Hepatocyte (in vitro differentiated cells): ENCODE measurements at regions not wholly inside any gene's neighbourhood (a gene's known extent, or its start where the extent isn't known, plus 50 kb on each side); places are given as distances from the start of the nearest gene placed in this dataset.

Source experiments
- DNase-seq: peaks from one replicate; pipeline ENCODE4 v3.0.0-alpha.2; 2016; ENCODE audit warnings: low spot score
- H2AFZ ChIP-seq: fragments of 200-600 bp; sonication (generic); 2 replicates; pipeline ENCODE4 v1.6.0; 2016; ENCODE audit warnings: antibody characterized with exemption, mild to moderate bottlenecking
- H3K27ac ChIP-seq: fragments of 200-600 bp; sonication (generic); 2 replicates; pipeline ENCODE4 v1.5.1; 2016; ENCODE audit warnings: mild to moderate bottlenecking
- H3K27me3 ChIP-seq: fragments of 200-600 bp; sonication (generic); 2 replicates; pipeline ENCODE4 v1.6.1; 2016
- H3K36me3 ChIP-seq: fragments of 200-600 bp; sonication (generic); replicated peaks from 2 replicates; pipeline ENCODE4 v1.5.1; 2016; ENCODE audit warnings: low read depth; ENCODE audit not compliant: insufficient read depth
- H3K4me1 ChIP-seq: fragments of 200-600 bp; sonication (generic); 2 replicates; pipeline ENCODE4 v1.5.1; 2016; ENCODE audit warnings: mild to moderate bottlenecking, moderate library complexity; ENCODE audit not compliant: insufficient read depth
- H3K4me2 ChIP-seq: fragments of 200-600 bp; sonication (generic); 2 replicates; pipeline ENCODE4 v1.6.0; 2016
- H3K4me3 ChIP-seq: fragments of 200-600 bp; sonication (generic); 2 replicates; pipeline ENCODE4 v1.5.1; 2016; ENCODE audit warnings: mild to moderate bottlenecking
- H3K79me2 ChIP-seq: fragments of 200-600 bp; sonication (generic); 2 replicates; pipeline ENCODE4 v1.6.0; 2017; ENCODE audit warnings: mild to moderate bottlenecking
- H3K9me2 ChIP-seq: fragments of 200-600 bp; sonication (generic); replicated peaks from 2 replicates; pipeline ENCODE4 v1.6.0; 2017; ENCODE audit warnings: mild to moderate bottlenecking; ENCODE audit not compliant: insufficient read depth
- H3K9me3 ChIP-seq: fragments of 200-600 bp; sonication (generic); 2 replicates; pipeline ENCODE4 v1.5.1; 2016; ENCODE audit warnings: low read depth, mild to moderate bottlenecking
- H4K20me1 ChIP-seq: fragments of 200-600 bp; sonication (generic); 2 replicates; pipeline ENCODE4 v1.6.0; 2016; ENCODE audit warnings: mild to moderate bottlenecking; ENCODE audit not compliant: insufficient read depth, poor library complexity, severe bottlenecking
- EZH2 ChIP-seq: fragments of 200-600 bp; sonication (generic); IDR thresholded peaks from 2 replicates; pipeline ENCODE4 v1.6.1; 2016; ENCODE audit warnings: antibody characterized with exemption, mild to moderate bottlenecking, borderline replicate concordance
- EZH2phosphoT487 ChIP-seq: fragments of 200-600 bp; sonication (generic); IDR thresholded peaks from one replicate; pipeline ENCODE4 v1.6.1; 2018; ENCODE audit warnings: antibody characterized with exemption, mild to moderate bottlenecking, low read depth, moderate library complexity; ENCODE audit not compliant: unreplicated experiment, severe bottlenecking
- WGBS: methylation state at CpG from one replicate; pipeline ENCODE4 v1.1.6; 2016; ENCODE audit warnings: low lambda C conversion rate; ENCODE audit errors: missing lambda C conversion rate; 5-methylcytosine and 5-hydroxymethylcytosine counted together
- TF ChIP-seq, protein P1 (sequence below): fragments of 200-600 bp; sonication (generic); IDR thresholded peaks from 2 replicates; pipeline ENCODE4 v1.5.1; 2016; ENCODE audit warnings: antibody characterized with exemption, mild to moderate bottlenecking; ENCODE audit not compliant: poor library complexity

DNA sequence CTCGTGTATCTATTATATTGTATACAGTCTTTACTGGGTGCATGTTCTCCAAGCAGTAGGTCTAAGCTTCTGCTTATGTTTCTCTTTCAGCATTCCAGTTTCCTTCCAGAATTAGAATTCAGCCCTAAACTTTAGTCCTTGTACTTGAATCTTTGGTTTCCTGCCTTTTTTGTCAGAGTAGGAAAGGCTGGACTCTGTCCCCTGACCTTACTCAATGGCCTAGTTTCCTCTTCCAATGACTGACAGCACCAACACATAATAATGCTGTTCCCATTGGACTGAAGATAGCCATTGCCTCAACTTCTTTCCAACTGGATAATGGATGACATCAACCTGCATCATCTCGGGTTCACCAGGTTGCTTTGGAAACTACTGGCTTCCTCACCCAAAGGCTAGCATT, 217.0 kb downstream of the FIGN start:
- Histone ChIP-seq H3K4me1 (no peaks in the 10 kb centered on the region), H3K27me3 (no peaks in the 10 kb centered on the region), H2AFZ (no peak overlapping the region), H3K4me2 (no peak overlapping the region), H3K36me3 (no peaks in the 10 kb centered on the region), H3K79me2 (no peaks in the 10 kb centered on the region), H3K9me2 (no peaks in the 10 kb centered on the region), H3K4me3 (no peak overlapping the region), H3K27ac (no peak overlapping the region), H3K9me3 (peaks cover 4% of the 10 kb centered on the region), H4K20me1 (no peaks in the 10 kb centered on the region)
- WGBS: 93% methylated on average over 2 of the region's 2 CpGs
- DNase-seq: no peak
- TF ChIP-seq EZH2phosphoT487 (no peak), EZH2 (no peak)
- TF ChIP-seq, protein P1, sequence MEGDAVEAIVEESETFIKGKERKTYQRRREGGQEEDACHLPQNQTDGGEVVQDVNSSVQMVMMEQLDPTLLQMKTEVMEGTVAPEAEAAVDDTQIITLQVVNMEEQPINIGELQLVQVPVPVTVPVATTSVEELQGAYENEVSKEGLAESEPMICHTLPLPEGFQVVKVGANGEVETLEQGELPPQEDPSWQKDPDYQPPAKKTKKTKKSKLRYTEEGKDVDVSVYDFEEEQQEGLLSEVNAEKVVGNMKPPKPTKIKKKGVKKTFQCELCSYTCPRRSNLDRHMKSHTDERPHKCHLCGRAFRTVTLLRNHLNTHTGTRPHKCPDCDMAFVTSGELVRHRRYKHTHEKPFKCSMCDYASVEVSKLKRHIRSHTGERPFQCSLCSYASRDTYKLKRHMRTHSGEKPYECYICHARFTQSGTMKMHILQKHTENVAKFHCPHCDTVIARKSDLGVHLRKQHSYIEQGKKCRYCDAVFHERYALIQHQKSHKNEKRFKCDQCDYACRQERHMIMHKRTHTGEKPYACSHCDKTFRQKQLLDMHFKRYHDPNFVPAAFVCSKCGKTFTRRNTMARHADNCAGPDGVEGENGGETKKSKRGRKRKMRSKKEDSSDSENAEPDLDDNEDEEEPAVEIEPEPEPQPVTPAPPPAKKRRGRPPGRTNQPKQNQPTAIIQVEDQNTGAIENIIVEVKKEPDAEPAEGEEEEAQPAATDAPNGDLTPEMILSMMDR: no peak

DNA sequence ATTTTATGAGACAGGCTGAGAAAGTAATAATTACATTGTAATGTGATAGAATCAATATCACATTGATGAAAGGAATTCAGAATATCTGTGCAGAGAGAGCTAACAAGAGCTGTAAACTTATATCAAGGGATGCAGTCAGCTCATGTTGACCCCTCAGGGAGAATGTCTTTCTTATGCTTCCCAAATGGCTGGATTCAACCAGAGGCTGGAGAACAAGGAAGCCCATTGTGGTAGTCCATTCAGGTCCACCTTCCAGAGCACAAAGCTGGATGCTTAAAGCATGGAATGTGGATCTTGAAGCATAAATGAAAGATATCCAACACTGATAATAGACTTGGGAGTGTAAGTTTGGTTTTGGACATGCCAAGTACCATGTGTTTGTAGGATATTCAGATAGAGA, 220.0 kb downstream of the FIGN start:
- no peak overlapping the region for H3K27ac ChIP-seq
- H3K36me3 ChIP-seq: no peaks in the 10 kb centered on the region
- H3K27me3 ChIP-seq: no peaks in the 10 kb centered on the region
- DNase-seq: no peak
- no peaks in the 10 kb centered on the region for H3K79me2 ChIP-seq
- no peaks in the 10 kb centered on the region for H4K20me1 ChIP-seq
- H3K4me1 ChIP-seq: no peaks in the 10 kb centered on the region
- TF ChIP-seq EZH2 (no peak), EZH2phosphoT487 (no peak)
- TF ChIP-seq, protein P1: no peak
- no peak overlapping the region for H2AFZ ChIP-seq
- H3K4me3 ChIP-seq: no peak overlapping the region
- H3K9me2 ChIP-seq: no peaks in the 10 kb centered on the region
- no peak overlapping the region for H3K4me2 ChIP-seq
- no peaks in the 10 kb centered on the region for H3K9me3 ChIP-seq

DNA sequence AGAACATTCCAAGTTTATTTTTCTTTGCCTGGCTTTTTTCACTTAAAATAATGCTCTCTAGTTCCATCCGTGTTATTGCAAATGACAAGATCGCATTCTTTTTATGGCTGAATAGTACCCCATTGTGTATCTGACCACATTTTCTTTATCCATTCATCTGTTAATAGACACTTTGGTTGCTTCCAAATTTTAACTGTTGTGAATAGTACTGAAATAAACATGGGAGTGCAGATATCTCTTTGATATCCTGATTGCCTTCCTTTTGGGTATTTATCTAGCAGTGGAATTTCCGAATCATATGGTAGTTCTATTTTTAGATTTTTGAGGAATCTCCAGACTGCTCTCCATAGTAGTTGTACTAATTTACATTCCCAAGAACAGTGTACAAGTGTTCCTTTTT, 230.5 kb downstream of the FIGN start:
- no peaks in the 10 kb centered on the region for H3K4me1 ChIP-seq
- no peak for DNase-seq
- no peak overlapping the region for H3K4me2 ChIP-seq
- H3K9me3 ChIP-seq: no peaks in the 10 kb centered on the region
- 95% methylated on average over 3 of the region's 3 CpGs for WGBS
- H3K9me2 ChIP-seq: no peaks in the 10 kb centered on the region
- no peak overlapping the region for H3K27ac ChIP-seq
- H3K4me3 ChIP-seq: no peak overlapping the region
- no peaks in the 10 kb centered on the region for H3K27me3 ChIP-seq
- H2AFZ ChIP-seq: no peak overlapping the region
- no peaks in the 10 kb centered on the region for H3K79me2 ChIP-seq
- TF ChIP-seq EZH2: no peak
- TF ChIP-seq, protein P1: no peak
- TF ChIP-seq EZH2phosphoT487: no peak
- H4K20me1 ChIP-seq: no peaks in the 10 kb centered on the region
- H3K36me3 ChIP-seq: no peaks in the 10 kb centered on the region
